KMS-11 (cell line): ENCODE measurements at regions not wholly inside any gene's neighbourhood (a gene's known extent, or its start where the extent isn't known, plus 50 kb on each side); places are given as distances from the start of the nearest gene placed in this dataset.

Source experiments
- H2AFZ ChIP-seq: fragments of 200-600 bp; sonication (generic); 2 replicates; pipeline ENCODE4 v1.6.1; 2016; ENCODE audit warnings: antibody characterized with exemption, mixed run types, low read depth
- H3K27ac ChIP-seq: fragments of 200-600 bp; sonication (generic); 2 replicates; pipeline ENCODE4 v1.6.1; 2016; ENCODE audit warnings: mild to moderate bottlenecking, mixed run types
- H3K27me3 ChIP-seq: fragments of 200-600 bp; sonication (generic); 2 replicates; pipeline ENCODE4 v1.6.1; 2017; ENCODE audit warnings: mild to moderate bottlenecking, low read depth, mixed run types, moderate library complexity; ENCODE audit not compliant: insufficient read depth
- H3K36me3 ChIP-seq: fragments of 200-600 bp; sonication (generic); 2 replicates; pipeline ENCODE4 v1.6.1; 2017; ENCODE audit warnings: mild to moderate bottlenecking, mixed run types; ENCODE audit not compliant: insufficient read depth
- H3K4me1 ChIP-seq: fragments of 200-600 bp; sonication (generic); 2 replicates; pipeline ENCODE4 v1.6.1; 2016; ENCODE audit warnings: mild to moderate bottlenecking, low read depth, mixed run types; ENCODE audit not compliant: poor library complexity, severe bottlenecking
- H3K4me2 ChIP-seq: fragments of 200-600 bp; sonication (generic); 2 replicates; pipeline ENCODE4 v1.7.0; 2016; ENCODE audit warnings: mild to moderate bottlenecking, mixed run types
- H3K4me3 ChIP-seq: fragments of 200-600 bp; sonication (generic); IDR thresholded peaks from 2 replicates; pipeline ENCODE4 v1.6.1; 2017; ENCODE audit warnings: low read depth, low read length, mixed read lengths; ENCODE audit not compliant: insufficient read depth
- H3K79me2 ChIP-seq: fragments of 200-600 bp; sonication (generic); 2 replicates; pipeline ENCODE4 v1.6.1; 2016; ENCODE audit warnings: low read depth, mixed run types; ENCODE audit not compliant: insufficient read depth
- H3K9ac ChIP-seq: fragments of 200-600 bp; sonication (generic); 2 replicates; pipeline ENCODE4 v1.6.1; 2016; ENCODE audit warnings: mild to moderate bottlenecking, mixed run types
- H4K20me1 ChIP-seq: fragments of 200-600 bp; sonication (generic); 2 replicates; pipeline ENCODE4 v1.6.1; 2016; ENCODE audit warnings: mild to moderate bottlenecking, mixed run types; ENCODE audit not compliant: insufficient read depth
- TF ChIP-seq, protein P1 (sequence below): fragments of 200-600 bp; sonication (generic); conservative IDR thresholded peaks from 2 replicates; pipeline ENCODE4 v1.6.1; 2017; ENCODE audit warnings: low read depth, mild to moderate bottlenecking, antibody characterized with exemption, low read length, moderate library complexity, mixed read lengths

DNA sequence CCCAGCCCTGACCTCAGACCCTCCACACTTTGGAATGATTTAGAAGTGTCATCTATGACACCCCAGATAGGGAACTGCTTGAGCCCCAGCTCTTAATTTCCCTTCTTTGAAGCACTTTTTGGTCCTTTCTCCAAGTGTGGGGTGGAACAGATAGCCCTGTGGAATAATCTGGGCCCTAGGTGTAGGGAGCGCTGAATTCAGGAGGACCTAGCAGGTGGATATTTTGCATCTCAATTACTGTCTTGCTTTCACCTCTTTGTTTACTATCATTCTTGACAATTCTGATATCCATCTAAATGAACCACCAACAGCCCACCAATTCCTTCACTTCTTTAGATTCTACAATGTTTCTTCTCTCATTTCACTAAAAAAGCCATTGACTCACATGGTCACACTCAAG lies 850.4 kb downstream of the KCNJ2 start:
- H3K27me3 ChIP-seq: no peaks in the 10 kb centered on the region
- no peaks in the 10 kb centered on the region for H3K79me2 ChIP-seq
- H3K36me3 ChIP-seq: no peaks in the 10 kb centered on the region
- H3K4me3 ChIP-seq: no peak overlapping the region
- no peak overlapping the region for H3K27ac ChIP-seq
- H3K4me1 ChIP-seq: peaks cover 15% of the 10 kb centered on the region
- H3K4me2 ChIP-seq: no peak overlapping the region
- no peak overlapping the region for H2AFZ ChIP-seq
- no peak overlapping the region for H3K9ac ChIP-seq
- no peaks in the 10 kb centered on the region for H4K20me1 ChIP-seq
- TF ChIP-seq, protein P1, sequence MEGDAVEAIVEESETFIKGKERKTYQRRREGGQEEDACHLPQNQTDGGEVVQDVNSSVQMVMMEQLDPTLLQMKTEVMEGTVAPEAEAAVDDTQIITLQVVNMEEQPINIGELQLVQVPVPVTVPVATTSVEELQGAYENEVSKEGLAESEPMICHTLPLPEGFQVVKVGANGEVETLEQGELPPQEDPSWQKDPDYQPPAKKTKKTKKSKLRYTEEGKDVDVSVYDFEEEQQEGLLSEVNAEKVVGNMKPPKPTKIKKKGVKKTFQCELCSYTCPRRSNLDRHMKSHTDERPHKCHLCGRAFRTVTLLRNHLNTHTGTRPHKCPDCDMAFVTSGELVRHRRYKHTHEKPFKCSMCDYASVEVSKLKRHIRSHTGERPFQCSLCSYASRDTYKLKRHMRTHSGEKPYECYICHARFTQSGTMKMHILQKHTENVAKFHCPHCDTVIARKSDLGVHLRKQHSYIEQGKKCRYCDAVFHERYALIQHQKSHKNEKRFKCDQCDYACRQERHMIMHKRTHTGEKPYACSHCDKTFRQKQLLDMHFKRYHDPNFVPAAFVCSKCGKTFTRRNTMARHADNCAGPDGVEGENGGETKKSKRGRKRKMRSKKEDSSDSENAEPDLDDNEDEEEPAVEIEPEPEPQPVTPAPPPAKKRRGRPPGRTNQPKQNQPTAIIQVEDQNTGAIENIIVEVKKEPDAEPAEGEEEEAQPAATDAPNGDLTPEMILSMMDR: no peak

GRCh38 chr17:71022758-71023157 lies 853.4 kb downstream of the KCNJ2 start:
- Histone ChIP-seq H3K79me2 (no peaks in the 10 kb centered on the region), H3K36me3 (no peaks in the 10 kb centered on the region), H3K9ac (no peak overlapping the region), H3K27me3 (no peaks in the 10 kb centered on the region), H2AFZ (no peak overlapping the region), H4K20me1 (no peaks in the 10 kb centered on the region), H3K27ac (no peak overlapping the region), H3K4me3 (no peak overlapping the region), H3K4me2 (no peak overlapping the region), H3K4me1 (peaks cover 15% of the 10 kb centered on the region)
- TF ChIP-seq, protein P1: no peak

DNA sequence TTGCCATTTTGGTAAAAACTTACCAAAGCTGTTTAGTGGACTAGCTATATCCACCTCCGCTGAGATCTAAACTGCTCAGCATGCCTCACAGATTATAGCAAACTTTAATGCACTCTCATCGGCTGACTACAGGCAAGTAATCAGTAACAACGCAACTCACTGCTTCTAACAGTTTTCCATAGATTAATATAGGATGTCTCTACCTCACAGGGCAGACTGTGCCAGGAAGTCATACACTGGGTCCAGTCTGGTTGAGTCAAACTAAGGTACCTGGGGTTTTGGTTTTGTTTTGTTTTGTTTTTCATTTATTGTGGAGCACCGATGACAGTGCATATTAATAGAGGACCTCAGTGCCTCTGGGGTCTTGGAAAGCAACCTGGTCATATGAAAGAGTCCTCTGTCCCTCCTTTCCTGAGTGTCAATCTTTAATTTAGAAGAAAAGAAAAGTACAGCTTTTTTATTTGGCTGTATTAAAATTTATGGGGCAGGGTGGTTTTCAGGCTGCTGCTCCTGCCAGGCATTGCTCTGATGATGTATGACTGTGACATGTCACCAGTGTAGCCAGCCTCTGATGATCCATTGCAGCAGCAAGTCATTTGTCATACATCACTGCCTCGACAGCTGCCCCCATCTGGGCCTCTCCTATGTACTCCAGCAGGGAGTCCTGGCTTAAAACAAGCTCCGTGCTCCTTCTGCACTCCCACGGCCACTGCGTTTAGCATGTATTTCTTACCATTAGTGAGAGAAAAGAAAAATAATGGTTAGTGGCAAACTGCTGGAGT lies 854.1 kb downstream of the KCNJ2 start:
- Histone ChIP-seq H3K4me3 (no peak overlapping the region), H3K27ac (no peak overlapping the region)

DNA sequence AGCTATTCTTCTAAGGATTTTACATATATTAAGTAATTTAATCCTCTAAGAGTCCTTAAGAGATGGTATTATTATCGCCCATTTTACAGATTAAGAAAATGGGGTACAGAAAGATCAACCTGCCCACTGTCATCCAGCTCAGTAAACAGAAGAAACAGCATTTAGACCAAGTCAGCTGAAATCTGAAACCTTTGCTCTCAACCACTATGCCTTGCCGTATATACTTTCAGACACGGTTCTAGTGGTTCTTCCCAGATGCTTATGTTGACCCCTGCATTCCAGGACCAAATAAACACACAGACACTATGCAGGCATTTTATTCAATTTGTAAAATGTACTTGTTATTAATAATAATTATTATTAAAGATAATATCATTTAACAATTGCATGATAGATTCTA lies 854.8 kb downstream of the KCNJ2 start:
- H3K4me3 ChIP-seq: no peak overlapping the region
- no peak overlapping the region for H2AFZ ChIP-seq
- no peaks in the 10 kb centered on the region for H3K79me2 ChIP-seq
- no peak overlapping the region for H3K9ac ChIP-seq
- H4K20me1 ChIP-seq: no peaks in the 10 kb centered on the region
- no peaks in the 10 kb centered on the region for H3K27me3 ChIP-seq
- H3K4me1 ChIP-seq: peaks cover 15% of the 10 kb centered on the region
- no peaks in the 10 kb centered on the region for H3K36me3 ChIP-seq
- TF ChIP-seq, protein P1: no peak
- no peak overlapping the region for H3K27ac ChIP-seq
- H3K4me2 ChIP-seq: no peak overlapping the region

More for the DNA sequence above, 854.1 kb downstream of the KCNJ2 start:
- Histone ChIP-seq H3K36me3 (no peaks in the 10 kb centered on the region), H3K27me3 (no peaks in the 10 kb centered on the region), H3K4me2 (no peak overlapping the region; the same call in 1 of the 2 replicates), H3K4me1 (peaks cover 15% of the 10 kb centered on the region), H4K20me1 (no peaks in the 10 kb centered on the region), H2AFZ (no peak overlapping the region), H3K79me2 (no peaks in the 10 kb centered on the region), H3K9ac (no peak overlapping the region)
- TF ChIP-seq, protein P1: no peak
